Retinal pigment epithelial cell (primary cell): ENCODE measurements at regions not wholly inside any gene's neighbourhood (a gene's known extent, or its start where the extent isn't known, plus 50 kb on each side); places are given as distances from the start of the nearest gene placed in this dataset.

Experiments used
- DNase-seq: peaks from one replicate; pipeline ENCODE4 v3.0.0-alpha.2; 2010; ENCODE audit warnings: low read depth
- H3K4me3 ChIP-seq: 2 replicates; pipeline ENCODE4 v1.5.1; 2011; ENCODE audit warnings: mild to moderate bottlenecking, low read length, control low read depth, moderate library complexity
- CTCF ChIP-seq: conservative IDR thresholded peaks from 2 replicates; pipeline ENCODE4 v1.5.1; 2011; ENCODE audit warnings: low read depth, low read length, control low read depth, inconsistent platforms

GRCh38 chr14:44620121-44621019 is 113.3 kb upstream of the FSCB start:
- TF ChIP-seq CTCF: no peak
- H3K4me3 ChIP-seq: no peak overlapping the region
- DNase-seq: peak; percentile 13

GRCh38 chr14:44616204-44616603 is 109.1 kb upstream of the FSCB start:
- H3K4me3 ChIP-seq: no peak overlapping the region
- TF ChIP-seq CTCF: no peak
- no peak for DNase-seq

- no peak for DNase-seq
- no peak overlapping the region for H3K4me3 ChIP-seq
- TF ChIP-seq CTCF: no peak
These were observed 106.1 kb upstream of the FSCB start for GRCh38 chr14:44613061-44613712.

- H3K4me3 ChIP-seq: no peak overlapping the region
- no peak for TF ChIP-seq CTCF
- DNase-seq: no peak
These were observed 104.9 kb upstream of the FSCB start for GRCh38 chr14:44612002-44612401.

- no peak for DNase-seq
- TF ChIP-seq CTCF: no peak
- H3K4me3 ChIP-seq: no peak overlapping the region
These were observed 102.9 kb upstream of the FSCB start for GRCh38 chr14:44609876-44610510.

- TF ChIP-seq CTCF: no peak
- no peak for DNase-seq
- no peak overlapping the region for H3K4me3 ChIP-seq
These were observed 102.1 kb upstream of the FSCB start for GRCh38 chr14:44609201-44609600.
